MM.1S (cell line): ENCODE measurements at regions not wholly inside any gene's neighbourhood (a gene's known extent, or its start where the extent isn't known, plus 50 kb on each side); places are given as distances from the start of the nearest gene placed in this dataset.

Experiments
- CTCF ChIP-seq: fragments of 300-600 bp; sonication (generic); IDR thresholded peaks from 2 replicates; pipeline ENCODE4 v1.5.1; 2016; ENCODE audit warnings: antibody characterized with exemption, low read length, mixed read lengths
- EZH2 ChIP-seq: fragments of 300-600 bp; sonication (generic); optimal IDR thresholded peaks from 2 replicates; pipeline ENCODE3; 2017; ENCODE audit warnings: low read depth, mild to moderate bottlenecking, antibody characterized with exemption, low read length, mixed read lengths

- TF ChIP-seq CTCF (no peak), EZH2 (no peak)
Measured at GRCh38 chr11:69411257-69411924, 70.1 kb upstream of the LINC01488 start.
